ENCODE measurements at regions not wholly inside any gene's neighbourhood (a gene's known extent, or its start where the extent isn't known, plus 50 kb on each side); places are given as distances from the start of the nearest gene placed in this dataset.
"Not testable (repeated sequence)": the region's sequence is repeated elsewhere in the genome, so short reads cannot be mapped to it uniquely, and the experiment has no call there.

DNA sequence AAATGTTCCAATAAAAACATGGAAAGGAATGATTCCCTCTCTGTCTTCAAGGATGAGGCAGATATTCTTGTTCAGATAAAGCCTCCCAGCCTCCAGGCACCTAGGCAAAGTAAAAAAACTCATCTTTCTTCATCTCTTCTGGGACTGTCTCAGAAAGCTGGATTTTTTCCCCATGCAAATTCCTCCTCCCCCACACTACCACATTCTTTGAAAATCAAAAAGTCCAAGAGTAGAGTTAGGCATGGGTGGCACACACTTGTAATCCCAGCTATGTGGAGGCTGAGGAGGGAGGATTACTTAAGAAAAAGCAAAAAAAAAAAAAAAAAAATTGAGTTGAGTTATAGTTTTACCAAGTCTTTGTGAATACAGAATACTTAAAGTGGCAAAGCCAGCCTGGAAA is 82.8 kb downstream of the GLUL start:
- peaks cover 0 to 9% (median 8%) of the 10 kb centered on the region in 5 donors for H3K4me1 ChIP-seq (ENCODE audit: control insufficient read depth in 5 of 5, insufficient read depth in 5 of 5, low read length in 5 of 5)
- H3K27ac ChIP-seq (ENCODE audit: low read depth, low read length), result no peak overlapping the region
- H3K4me3 ChIP-seq (ENCODE audit: low read depth in 1 of 5, low read length in 5 of 5), result no peak overlapping the region
- no peaks in the 10 kb centered on the region for H3K36me3 ChIP-seq (ENCODE audit: control insufficient read depth in 5 of 5, insufficient read depth in 5 of 5, low read length in 5 of 5)
- H3K27me3 ChIP-seq (ENCODE audit: control insufficient read depth in 5 of 5, insufficient read depth in 4 of 5, low read length in 5 of 5), result no peaks in the 10 kb centered on the region
- no peak overlapping the region for H3K9ac ChIP-seq (ENCODE audit: low read length in 5 of 5)
- no peaks in the 10 kb centered on the region for H3K9me3 ChIP-seq (ENCODE audit: control insufficient read depth in 5 of 5, low read length in 5 of 5)

DNA sequence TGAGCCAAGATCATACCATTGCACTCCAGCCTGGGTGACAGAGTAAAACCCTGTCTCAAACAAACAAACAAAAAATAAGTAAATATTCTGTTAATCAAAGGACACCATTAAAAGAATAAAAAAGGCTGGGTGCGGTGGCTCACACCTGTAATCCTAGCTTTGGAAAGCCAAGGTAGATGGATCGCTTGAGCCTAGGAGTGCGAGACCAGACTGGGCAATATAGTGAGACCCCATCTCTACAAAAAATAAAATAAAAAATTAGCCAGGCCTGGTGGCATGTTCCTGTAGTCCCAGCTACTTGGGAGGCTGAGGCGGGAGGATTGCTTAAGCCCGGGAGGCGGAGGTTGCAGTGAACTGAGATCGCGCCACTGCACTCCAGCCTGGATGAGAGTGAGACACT is 84.1 kb downstream of the GLUL start:
- H3K36me3 ChIP-seq (ENCODE audit: control insufficient read depth in 5 of 5, insufficient read depth in 5 of 5, low read length in 5 of 5); H3K9ac ChIP-seq (ENCODE audit: low read length in 5 of 5): not testable (repeated sequence)

DNA sequence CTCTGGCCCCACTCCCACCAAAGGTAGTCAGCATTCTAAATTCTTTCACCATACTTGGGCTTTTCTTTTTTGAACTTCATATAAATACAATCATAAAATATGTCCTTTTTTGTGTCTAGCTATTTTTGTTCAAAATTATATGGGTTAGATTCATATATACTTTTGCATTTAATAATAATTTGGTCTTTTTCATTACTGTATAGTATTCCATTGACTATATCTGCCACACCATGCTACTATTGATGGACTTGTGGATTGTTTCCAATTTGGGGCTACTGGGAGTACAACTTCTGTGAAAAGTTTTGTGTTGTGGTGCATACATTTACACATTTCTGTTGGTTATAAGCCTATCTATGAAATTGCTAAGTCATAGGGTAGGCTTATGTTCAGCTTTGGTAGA is 85.7 kb downstream of the GLUL start:
- Histone ChIP-seq H3K36me3 (ENCODE audit: control insufficient read depth in 5 of 5, insufficient read depth in 5 of 5, low read length in 5 of 5) (no peaks in the 10 kb centered on the region), H3K4me3 (ENCODE audit: low read depth in 1 of 5, low read length in 5 of 5) (no peak overlapping the region), H3K27ac (ENCODE audit: low read depth, low read length) (no peak overlapping the region), H3K9me3 (ENCODE audit: control insufficient read depth in 5 of 5, low read length in 5 of 5) (no peaks in the 10 kb centered on the region), H3K27me3 (ENCODE audit: control insufficient read depth in 5 of 5, insufficient read depth in 4 of 5, low read length in 5 of 5) (no peaks in the 10 kb centered on the region), H3K9ac (ENCODE audit: low read length in 5 of 5) (no peak overlapping the region), H3K4me1 (ENCODE audit: control insufficient read depth in 5 of 5, insufficient read depth in 5 of 5, low read length in 5 of 5) (peaks cover 0 to 9% (median 8%) of the 10 kb centered on the region in 5 donors)

More for the DNA sequence above, 84.1 kb downstream of the GLUL start:
- H3K4me3 ChIP-seq (ENCODE audit: low read depth in 1 of 5, low read length in 5 of 5); H3K27me3 ChIP-seq (ENCODE audit: control insufficient read depth in 5 of 5, insufficient read depth in 4 of 5, low read length in 5 of 5); H3K27ac ChIP-seq (ENCODE audit: low read depth, low read length); H3K9me3 ChIP-seq (ENCODE audit: control insufficient read depth in 5 of 5, low read length in 5 of 5); H3K4me1 ChIP-seq (ENCODE audit: control insufficient read depth in 5 of 5, insufficient read depth in 5 of 5, low read length in 5 of 5): not testable (repeated sequence)

DNA sequence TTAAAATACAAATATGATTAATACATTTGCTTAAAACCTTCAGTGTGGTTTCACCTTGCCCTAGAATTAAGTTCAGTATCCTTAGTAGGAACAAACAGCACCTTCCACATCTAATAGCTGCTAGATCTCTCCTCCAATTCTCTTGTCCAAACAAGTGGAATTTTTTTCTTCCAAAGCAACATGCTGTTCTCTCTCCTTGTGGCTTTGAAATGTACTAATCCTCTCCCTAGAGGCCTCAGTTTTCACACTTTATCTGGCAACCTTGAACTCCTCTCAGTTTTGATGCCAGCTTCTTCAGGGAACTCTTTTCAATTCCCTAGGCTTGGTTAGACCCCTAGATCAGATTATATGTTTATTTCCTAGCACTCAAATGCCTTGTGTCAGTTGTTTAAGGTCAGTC is 87.0 kb downstream of the GLUL start:
- Histone ChIP-seq H3K27me3 (ENCODE audit: control insufficient read depth in 5 of 5, insufficient read depth in 4 of 5, low read length in 5 of 5) (no peaks in the 10 kb centered on the region), H3K36me3 (ENCODE audit: control insufficient read depth in 5 of 5, insufficient read depth in 5 of 5, low read length in 5 of 5) (no peaks in the 10 kb centered on the region), H3K9ac (ENCODE audit: low read length in 5 of 5) (no peak overlapping the region), H3K4me1 (ENCODE audit: control insufficient read depth in 5 of 5, insufficient read depth in 5 of 5, low read length in 5 of 5) (peaks cover 0 to 13% (median 10%) of the 10 kb centered on the region in 5 donors), H3K27ac (ENCODE audit: low read depth, low read length) (no peak overlapping the region), H3K9me3 (ENCODE audit: control insufficient read depth in 5 of 5, low read length in 5 of 5) (no peaks in the 10 kb centered on the region), H3K4me3 (ENCODE audit: low read depth in 1 of 5, low read length in 5 of 5) (no peak overlapping the region)

DNA sequence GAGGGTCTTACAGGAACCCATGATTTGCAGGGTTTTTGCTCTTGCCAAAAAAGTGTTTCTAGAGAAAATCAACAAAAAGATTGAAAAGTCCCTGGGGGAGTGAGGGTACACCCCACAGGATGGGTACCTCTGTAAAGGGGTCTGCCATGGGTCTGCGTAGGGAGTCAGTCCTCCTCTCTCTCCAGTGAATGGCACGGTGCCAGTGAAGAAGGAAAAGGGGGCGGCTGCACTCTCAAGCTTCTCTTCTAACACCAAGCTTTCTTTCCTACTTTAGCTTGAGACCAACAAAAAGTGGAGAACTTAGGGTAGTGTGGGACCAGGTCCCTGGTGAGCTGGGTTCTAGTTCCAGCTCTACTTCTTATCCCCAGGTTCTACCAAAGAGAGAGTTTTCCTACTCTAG is 87.4 kb downstream of the GLUL start:
- H3K4me1 ChIP-seq (ENCODE audit: control insufficient read depth in 5 of 5, insufficient read depth in 5 of 5, low read length in 5 of 5), result peaks cover 0 to 13% (median 10%) of the 10 kb centered on the region in 5 donors
- H3K9me3 ChIP-seq (ENCODE audit: control insufficient read depth in 5 of 5, low read length in 5 of 5), result no peaks in the 10 kb centered on the region
- H3K27ac ChIP-seq (ENCODE audit: low read depth, low read length), result no peak overlapping the region
- peak overlapping the region in 1 of 5 donors; percentile 28 for H3K9ac ChIP-seq (ENCODE audit: low read length in 5 of 5)
- H3K27me3 ChIP-seq (ENCODE audit: control insufficient read depth in 5 of 5, insufficient read depth in 4 of 5, low read length in 5 of 5), result no peaks in the 10 kb centered on the region
- no peak overlapping the region for H3K4me3 ChIP-seq (ENCODE audit: low read depth in 1 of 5, low read length in 5 of 5)
- no peaks in the 10 kb centered on the region for H3K36me3 ChIP-seq (ENCODE audit: control insufficient read depth in 5 of 5, insufficient read depth in 5 of 5, low read length in 5 of 5)

DNA sequence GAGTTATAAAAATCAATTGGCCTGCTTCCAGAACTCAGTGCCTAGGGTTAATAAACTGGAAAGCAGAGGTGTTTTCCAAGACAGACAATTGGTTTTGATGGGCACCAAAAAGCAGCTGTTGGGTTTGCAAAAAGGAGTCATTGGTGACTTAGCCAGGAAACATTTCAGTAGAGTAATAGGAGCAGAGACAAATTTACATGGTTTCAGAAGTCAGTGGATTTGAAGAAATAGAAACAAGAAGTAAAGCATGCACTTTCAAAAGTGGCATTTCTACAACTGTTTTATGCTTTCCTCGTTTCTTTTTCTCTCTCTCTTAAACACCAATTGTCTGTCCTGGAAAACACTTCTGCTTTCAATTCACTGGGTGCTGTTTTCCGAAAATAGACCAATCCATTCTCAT is 87.8 kb downstream of the GLUL start:
- no peak overlapping the region for H3K4me3 ChIP-seq (ENCODE audit: low read depth in 1 of 5, low read length in 5 of 5)
- H3K9ac ChIP-seq (ENCODE audit: low read length in 5 of 5), result peak overlapping the region in 1 of 5 donors; percentile 28
- H3K9me3 ChIP-seq (ENCODE audit: control insufficient read depth in 5 of 5, low read length in 5 of 5), result no peaks in the 10 kb centered on the region
- peaks cover 0 to 13% (median 10%) of the 10 kb centered on the region in 5 donors for H3K4me1 ChIP-seq (ENCODE audit: control insufficient read depth in 5 of 5, insufficient read depth in 5 of 5, low read length in 5 of 5)
- no peak overlapping the region for H3K27ac ChIP-seq (ENCODE audit: low read depth, low read length)
- H3K36me3 ChIP-seq (ENCODE audit: control insufficient read depth in 5 of 5, insufficient read depth in 5 of 5, low read length in 5 of 5), result no peaks in the 10 kb centered on the region
- H3K27me3 ChIP-seq (ENCODE audit: control insufficient read depth in 5 of 5, insufficient read depth in 4 of 5, low read length in 5 of 5), result no peaks in the 10 kb centered on the region

DNA sequence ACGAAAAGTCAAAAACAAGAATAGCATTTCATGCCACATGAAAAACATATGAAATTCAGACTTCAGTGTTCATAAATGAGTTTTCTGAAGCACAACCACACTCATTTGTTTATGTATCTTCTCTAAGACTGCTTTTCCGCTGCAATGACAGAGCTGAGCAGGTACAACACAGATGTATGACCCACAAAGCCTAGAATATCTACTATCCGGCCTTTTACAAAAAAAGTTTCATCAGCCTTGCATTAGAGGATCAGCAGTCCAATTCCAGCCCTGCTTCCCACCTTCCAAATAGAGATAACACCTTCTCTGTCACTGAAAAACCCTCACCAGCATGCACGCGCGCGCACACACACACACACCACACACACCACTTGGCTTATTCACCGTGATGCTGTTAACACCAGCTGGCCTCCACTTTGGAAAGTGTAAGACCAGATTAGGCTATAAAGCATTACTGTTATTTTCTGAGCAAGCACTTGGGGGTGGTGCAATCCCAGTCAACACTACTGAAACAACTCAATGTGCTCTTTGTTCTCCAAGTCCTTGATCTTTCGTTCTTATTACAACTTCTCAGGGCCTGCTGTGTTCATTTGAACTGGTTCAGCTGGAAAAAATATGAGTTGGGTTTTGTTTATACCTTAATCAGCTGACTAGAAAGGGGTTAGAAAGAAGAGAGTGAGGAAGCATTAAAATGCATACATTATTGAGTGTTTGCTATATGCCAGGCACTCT is 90.0 kb downstream of the GLUL start:
- Histone ChIP-seq H3K9ac (ENCODE audit: low read length in 5 of 5) (no peak overlapping the region), H3K4me1 (ENCODE audit: control insufficient read depth in 5 of 5, insufficient read depth in 5 of 5, low read length in 5 of 5) (peaks cover 0 to 13% (median 10%) of the 10 kb centered on the region in 5 donors), H3K4me3 (ENCODE audit: low read depth in 1 of 5, low read length in 5 of 5) (no peak overlapping the region), H3K9me3 (ENCODE audit: control insufficient read depth in 5 of 5, low read length in 5 of 5) (no peaks in the 10 kb centered on the region), H3K27ac (ENCODE audit: low read depth, low read length) (no peak overlapping the region), H3K27me3 (ENCODE audit: control insufficient read depth in 5 of 5, insufficient read depth in 4 of 5, low read length in 5 of 5) (no peaks in the 10 kb centered on the region), H3K36me3 (ENCODE audit: control insufficient read depth in 5 of 5, insufficient read depth in 5 of 5, low read length in 5 of 5) (no peaks in the 10 kb centered on the region)

DNA sequence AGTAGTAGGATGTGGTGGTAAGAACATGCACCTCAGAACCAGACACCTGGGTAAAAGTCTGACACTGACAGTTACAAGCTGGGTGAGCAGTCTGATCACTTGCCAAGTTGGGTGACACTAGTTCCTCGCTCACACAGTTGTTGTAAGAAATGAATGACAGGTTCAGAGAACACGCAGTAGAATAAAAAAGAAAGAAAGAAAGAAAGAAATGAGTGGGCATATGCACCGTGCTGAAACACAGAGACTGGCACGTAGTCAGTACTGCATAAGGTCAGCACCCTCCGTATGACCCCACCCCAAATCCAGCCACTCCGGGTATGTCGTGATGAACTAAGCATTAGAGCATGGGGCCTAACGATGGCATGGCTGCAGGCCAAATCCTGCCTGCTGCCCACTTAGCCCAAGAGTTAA is 90.6 kb downstream of the GLUL start:
- Histone ChIP-seq H3K9me3 (ENCODE audit: control insufficient read depth in 5 of 5, low read length in 5 of 5) (no peaks in the 10 kb centered on the region), H3K9ac (ENCODE audit: low read length in 5 of 5) (no peak overlapping the region), H3K27me3 (ENCODE audit: control insufficient read depth in 5 of 5, insufficient read depth in 4 of 5, low read length in 5 of 5) (no peaks in the 10 kb centered on the region), H3K36me3 (ENCODE audit: control insufficient read depth in 5 of 5, insufficient read depth in 5 of 5, low read length in 5 of 5) (no peaks in the 10 kb centered on the region), H3K27ac (ENCODE audit: low read depth, low read length) (no peak overlapping the region), H3K4me1 (ENCODE audit: control insufficient read depth in 5 of 5, insufficient read depth in 5 of 5, low read length in 5 of 5) (peaks cover 0 to 13% (median 10%) of the 10 kb centered on the region in 5 donors), H3K4me3 (ENCODE audit: low read depth in 1 of 5, low read length in 5 of 5) (no peak overlapping the region)

DNA sequence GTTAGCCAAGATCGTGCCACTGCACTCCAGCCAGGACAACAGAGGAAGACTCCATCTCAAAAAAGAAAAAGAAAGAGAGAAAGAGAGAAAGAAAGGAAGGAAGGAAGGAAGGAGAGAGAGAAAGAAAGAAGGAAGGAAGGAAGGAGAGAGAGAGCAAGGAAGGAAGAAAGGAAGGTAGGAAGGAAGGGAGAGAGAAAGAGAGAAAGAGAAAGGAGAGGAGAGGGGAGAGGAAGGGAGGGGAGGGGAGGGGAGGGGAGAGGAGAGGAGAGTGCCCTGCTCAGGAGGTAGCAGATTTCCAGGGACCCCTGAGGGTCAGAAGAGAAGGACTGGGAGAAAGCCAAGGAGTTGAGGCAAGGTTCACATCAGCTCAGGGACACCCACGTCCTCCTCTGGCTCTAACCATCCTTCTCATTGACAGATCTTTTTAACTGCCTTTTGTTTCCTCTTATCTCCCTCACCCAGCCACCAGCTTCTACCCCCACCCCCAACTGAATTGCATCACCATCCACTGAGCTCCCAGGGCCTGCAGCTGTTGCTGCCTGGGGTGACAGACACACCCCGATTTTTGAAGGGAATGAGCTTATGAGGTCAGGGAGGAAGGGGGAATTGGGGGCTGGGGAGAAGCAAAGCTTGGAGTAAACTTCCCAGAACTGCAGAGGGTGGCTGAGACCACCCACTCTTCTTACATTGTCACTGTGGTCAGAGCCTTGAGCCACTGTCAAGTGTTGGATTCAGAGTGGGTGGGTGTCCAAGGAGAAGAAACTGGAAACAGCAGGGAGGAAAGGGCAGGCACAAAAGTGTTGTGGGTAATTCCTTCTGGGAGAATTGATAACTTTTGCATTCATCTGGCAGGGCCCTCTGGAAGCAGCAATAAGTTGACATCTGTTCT is 91.6 kb downstream of the GLUL start:
- no peaks in the 10 kb centered on the region for H3K27me3 ChIP-seq (ENCODE audit: control insufficient read depth in 5 of 5, insufficient read depth in 4 of 5, low read length in 5 of 5)
- no peak overlapping the region for H3K27ac ChIP-seq (ENCODE audit: low read depth, low read length)
- H3K36me3 ChIP-seq (ENCODE audit: control insufficient read depth in 5 of 5, insufficient read depth in 5 of 5, low read length in 5 of 5), result no peaks in the 10 kb centered on the region
- H3K4me1 ChIP-seq (ENCODE audit: control insufficient read depth in 5 of 5, insufficient read depth in 5 of 5, low read length in 5 of 5), result peaks cover 0 to 13% (median 10%) of the 10 kb centered on the region in 5 donors
- H3K4me3 ChIP-seq (ENCODE audit: low read depth in 1 of 5, low read length in 5 of 5), result no peak overlapping the region
- no peak overlapping the region for H3K9ac ChIP-seq (ENCODE audit: low read length in 5 of 5)
- H3K9me3 ChIP-seq (ENCODE audit: control insufficient read depth in 5 of 5, low read length in 5 of 5), result no peaks in the 10 kb centered on the region

DNA sequence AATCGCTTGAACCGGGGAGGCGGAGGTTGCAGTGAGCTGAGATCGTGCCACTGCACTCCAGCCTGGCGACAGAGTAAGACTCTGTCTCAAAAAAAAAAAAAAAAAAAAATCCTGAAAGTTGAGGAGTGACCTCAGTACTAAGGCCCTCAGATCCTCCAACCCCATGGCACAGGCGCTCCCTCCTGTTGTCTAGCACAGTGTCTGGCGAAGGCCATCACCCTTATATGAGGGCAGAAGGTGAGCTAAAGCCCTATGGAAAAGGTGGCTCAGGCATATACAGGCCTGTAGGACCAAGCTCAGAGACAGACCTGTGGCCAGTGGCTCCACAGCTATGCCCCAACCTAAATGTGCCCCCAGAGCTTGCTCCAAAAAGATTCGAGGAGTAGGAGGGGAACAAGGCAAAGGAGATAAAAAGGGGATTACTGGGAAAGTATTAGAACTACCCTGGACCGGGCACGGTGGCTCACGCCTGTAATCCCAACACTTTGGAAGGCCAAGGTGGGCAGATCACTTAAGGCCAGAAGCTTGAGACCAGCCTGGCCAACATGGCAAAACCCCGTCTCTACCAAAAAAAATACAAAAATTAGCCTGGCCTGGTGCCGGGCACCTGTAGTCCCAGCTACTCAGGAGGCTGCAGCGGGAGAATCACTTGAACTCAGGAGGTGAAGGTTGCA is 92.4 kb downstream of the GLUL start:
- H3K27ac ChIP-seq (ENCODE audit: low read depth, low read length); H3K27me3 ChIP-seq (ENCODE audit: control insufficient read depth in 5 of 5, insufficient read depth in 4 of 5, low read length in 5 of 5): not testable (repeated sequence)

More for the DNA sequence above, 92.4 kb downstream of the GLUL start:
- H3K4me3 ChIP-seq (ENCODE audit: low read depth in 1 of 5, low read length in 5 of 5); H3K4me1 ChIP-seq (ENCODE audit: control insufficient read depth in 5 of 5, insufficient read depth in 5 of 5, low read length in 5 of 5); H3K9me3 ChIP-seq (ENCODE audit: control insufficient read depth in 5 of 5, low read length in 5 of 5); H3K9ac ChIP-seq (ENCODE audit: low read length in 5 of 5); H3K36me3 ChIP-seq (ENCODE audit: control insufficient read depth in 5 of 5, insufficient read depth in 5 of 5, low read length in 5 of 5): not testable (repeated sequence)

Measured in subcutaneous abdominal adipose tissue (tissue), 5 donors.